SK-N-MC (cell line): ENCODE measurements at regions not wholly inside any gene's neighbourhood (a gene's known extent, or its start where the extent isn't known, plus 50 kb on each side); places are given as distances from the start of the nearest gene placed in this dataset.

Experiments
- EZH2 ChIP-seq: fragments of 200-600 bp; sonication (generic); IDR thresholded peaks from one replicate; pipeline ENCODE4 v1.6.1; 2017; ENCODE audit warnings: antibody characterized with exemption
- FOXP2 ChIP-seq: optimal IDR thresholded peaks from 2 replicates; pipeline ENCODE3; 2011; ENCODE audit warnings: mild to moderate bottlenecking, moderate library complexity; ENCODE audit not compliant: insufficient read depth; ENCODE audit errors: extremely low read length, control extremely low read depth
- POLR2AphosphoS5 ChIP-seq: IDR thresholded peaks from 2 replicates; pipeline ENCODE4 v1.6.1; 2012; ENCODE audit warnings: mild to moderate bottlenecking, low read depth, low read length, borderline replicate concordance

GRCh38 chr3:124435467-124435866, 294.8 kb upstream of the UMPS start:
- TF ChIP-seq POLR2AphosphoS5 (no peak), EZH2 (no peak), FOXP2 (no peak)
